Parathyroid adenoma (tissue), 2 donors: ENCODE measurements at regions not wholly inside any gene's neighbourhood (a gene's known extent, or its start where the extent isn't known, plus 50 kb on each side); places are given as distances from the start of the nearest gene placed in this dataset.

Experiments
- H2AFZ ChIP-seq: fragments of 300-600 bp; sonication (generic); one replicate; pipeline ENCODE4 v1.7.0; 2017; ENCODE audit warnings: antibody characterized with exemption, mild to moderate bottlenecking
- H3K27ac ChIP-seq: fragments of 300-600 bp; sonication (generic); one replicate; pipeline ENCODE4 v1.7.0; 2017
- H3K27me3 ChIP-seq: fragments of 300-600 bp; sonication (generic); one replicate; pipeline ENCODE4 v1.7.0; 2017; ENCODE audit warnings: low read length; ENCODE audit not compliant: control insufficient read depth, insufficient read depth
- H3K36me3 ChIP-seq: fragments of 300-600 bp; sonication (generic); one replicate; pipeline ENCODE4 v1.7.0; 2017; ENCODE audit warnings: low read length; ENCODE audit not compliant: control insufficient read depth, insufficient read depth
- H3K4me1 ChIP-seq: fragments of 300-600 bp; sonication (generic); one replicate; pipeline ENCODE4 v1.7.0; 2017; ENCODE audit warnings: control low read depth
- H3K4me2 ChIP-seq: fragments of 300-600 bp; sonication (generic); one replicate; pipeline ENCODE4 v1.7.0; 2017; ENCODE audit warnings: low read length
- H3K4me3 ChIP-seq: fragments of 300-600 bp; sonication (generic); one replicate; pipeline ENCODE4 v1.7.0; 2017; ENCODE audit warnings: low read depth, low read length
- H3K79me2 ChIP-seq: fragments of 300-600 bp; sonication (generic); one replicate; pipeline ENCODE4 v1.7.0; 2017; ENCODE audit warnings: control low read depth
- H3K9ac ChIP-seq: fragments of 300-600 bp; sonication (generic); one replicate; pipeline ENCODE4 v1.7.0; 2017; ENCODE audit warnings: mild to moderate bottlenecking
- H3K9me3 ChIP-seq: fragments of 300-600 bp; sonication (generic); one replicate; pipeline ENCODE4 v1.7.0; 2017; ENCODE audit warnings: low read length; ENCODE audit not compliant: control insufficient read depth
- TF ChIP-seq, protein P1 (sequence below): fragments of 300-600 bp; sonication (generic); IDR thresholded peaks from one replicate; pipeline ENCODE4 v1.7.0; 2017; ENCODE audit warnings: antibody characterized with exemption, mild to moderate bottlenecking
- donor health status: primary hyperparathyroidism.

DNA sequence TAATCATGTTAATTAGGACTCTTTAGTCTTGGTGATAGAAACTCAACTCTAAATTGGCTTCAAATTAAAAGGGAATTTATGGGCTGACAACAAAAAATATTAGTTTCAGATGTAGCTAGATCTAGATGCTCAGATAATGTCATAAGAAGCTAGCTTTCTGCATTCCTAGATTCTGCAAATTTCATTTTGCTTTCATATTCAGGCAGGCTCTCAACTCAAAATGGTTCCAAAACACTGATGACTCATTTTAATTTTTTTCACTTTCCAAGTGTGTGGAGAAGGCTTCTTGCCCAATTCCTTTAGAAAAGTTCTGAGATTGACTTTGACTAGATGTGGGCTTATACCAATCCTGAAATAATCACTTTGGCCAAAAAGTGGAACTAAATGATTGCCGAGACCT, 236.7 kb upstream of the GOT2 start:
- H3K9ac ChIP-seq, result no peak overlapping the region
- TF ChIP-seq, protein P1, sequence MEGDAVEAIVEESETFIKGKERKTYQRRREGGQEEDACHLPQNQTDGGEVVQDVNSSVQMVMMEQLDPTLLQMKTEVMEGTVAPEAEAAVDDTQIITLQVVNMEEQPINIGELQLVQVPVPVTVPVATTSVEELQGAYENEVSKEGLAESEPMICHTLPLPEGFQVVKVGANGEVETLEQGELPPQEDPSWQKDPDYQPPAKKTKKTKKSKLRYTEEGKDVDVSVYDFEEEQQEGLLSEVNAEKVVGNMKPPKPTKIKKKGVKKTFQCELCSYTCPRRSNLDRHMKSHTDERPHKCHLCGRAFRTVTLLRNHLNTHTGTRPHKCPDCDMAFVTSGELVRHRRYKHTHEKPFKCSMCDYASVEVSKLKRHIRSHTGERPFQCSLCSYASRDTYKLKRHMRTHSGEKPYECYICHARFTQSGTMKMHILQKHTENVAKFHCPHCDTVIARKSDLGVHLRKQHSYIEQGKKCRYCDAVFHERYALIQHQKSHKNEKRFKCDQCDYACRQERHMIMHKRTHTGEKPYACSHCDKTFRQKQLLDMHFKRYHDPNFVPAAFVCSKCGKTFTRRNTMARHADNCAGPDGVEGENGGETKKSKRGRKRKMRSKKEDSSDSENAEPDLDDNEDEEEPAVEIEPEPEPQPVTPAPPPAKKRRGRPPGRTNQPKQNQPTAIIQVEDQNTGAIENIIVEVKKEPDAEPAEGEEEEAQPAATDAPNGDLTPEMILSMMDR, result no peak
- no peaks in the 10 kb centered on the region for H3K4me1 ChIP-seq
- H3K79me2 ChIP-seq, result no peaks in the 10 kb centered on the region
- H3K27ac ChIP-seq, result no peak overlapping the region
- H3K4me2 ChIP-seq, result no peak overlapping the region
- no peaks in the 10 kb centered on the region for H3K36me3 ChIP-seq
- H3K27me3 ChIP-seq, result no peaks in the 10 kb centered on the region
- no peak overlapping the region for H2AFZ ChIP-seq
- H3K9me3 ChIP-seq, result no peaks in the 10 kb centered on the region
- no peak overlapping the region for H3K4me3 ChIP-seq

DNA sequence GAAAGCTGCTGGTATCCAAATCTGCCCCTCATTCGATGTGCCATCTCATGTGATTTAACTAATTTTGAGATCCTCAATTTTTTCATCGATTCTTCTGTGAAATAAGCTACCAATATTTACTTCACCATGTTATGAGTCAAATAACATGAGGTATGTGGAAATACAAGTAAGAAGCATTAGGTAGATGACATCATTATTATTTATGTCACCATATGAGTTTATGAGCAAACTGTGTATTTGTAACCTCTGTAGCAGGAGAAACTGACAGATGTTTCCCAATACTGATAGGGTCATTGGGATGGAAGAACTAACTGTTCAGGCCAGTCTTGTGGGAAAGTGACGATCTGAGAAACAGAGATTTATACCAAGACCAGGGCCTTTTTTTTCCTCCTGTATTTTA, 229.4 kb upstream of the GOT2 start:
- no peak overlapping the region for H2AFZ ChIP-seq
- no peaks in the 10 kb centered on the region for H3K36me3 ChIP-seq
- TF ChIP-seq, protein P1, result no peak
- H3K9me3 ChIP-seq, result no peaks in the 10 kb centered on the region
- no peak overlapping the region for H3K27ac ChIP-seq
- H3K4me1 ChIP-seq, result no peaks in the 10 kb centered on the region
- no peak overlapping the region for H3K4me2 ChIP-seq
- no peaks in the 10 kb centered on the region for H3K27me3 ChIP-seq
- H3K4me3 ChIP-seq, result no peak overlapping the region
- H3K79me2 ChIP-seq, result no peaks in the 10 kb centered on the region
- no peak overlapping the region for H3K9ac ChIP-seq

DNA sequence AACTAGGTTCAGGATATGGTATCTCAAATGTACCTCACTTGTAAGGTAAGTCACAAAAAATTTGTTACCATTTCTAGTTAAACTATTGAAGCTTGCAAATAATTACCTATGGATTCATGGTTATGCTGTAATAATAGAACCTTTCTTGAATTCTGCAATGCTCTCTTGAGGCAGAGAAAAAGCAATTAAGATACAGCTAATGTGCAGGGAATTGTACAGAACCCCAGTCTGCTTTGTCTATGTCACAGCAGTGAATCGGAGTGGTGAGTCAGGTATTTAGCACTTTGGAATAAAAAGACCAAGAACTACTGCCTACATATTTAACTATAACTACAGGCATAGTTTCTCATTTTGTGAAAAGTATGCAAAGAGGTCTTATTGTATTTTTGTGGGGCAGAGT, 228.7 kb upstream of the GOT2 start:
- TF ChIP-seq, protein P1, result no peak
- H3K4me3 ChIP-seq, result no peak overlapping the region
- H3K36me3 ChIP-seq, result no peaks in the 10 kb centered on the region
- H3K9me3 ChIP-seq, result no peaks in the 10 kb centered on the region
- no peaks in the 10 kb centered on the region for H3K4me1 ChIP-seq
- H2AFZ ChIP-seq, result no peak overlapping the region
- H3K27ac ChIP-seq, result no peak overlapping the region
- H3K4me2 ChIP-seq, result no peak overlapping the region
- H3K27me3 ChIP-seq, result no peaks in the 10 kb centered on the region
- no peaks in the 10 kb centered on the region for H3K79me2 ChIP-seq
- H3K9ac ChIP-seq, result no peak overlapping the region

DNA sequence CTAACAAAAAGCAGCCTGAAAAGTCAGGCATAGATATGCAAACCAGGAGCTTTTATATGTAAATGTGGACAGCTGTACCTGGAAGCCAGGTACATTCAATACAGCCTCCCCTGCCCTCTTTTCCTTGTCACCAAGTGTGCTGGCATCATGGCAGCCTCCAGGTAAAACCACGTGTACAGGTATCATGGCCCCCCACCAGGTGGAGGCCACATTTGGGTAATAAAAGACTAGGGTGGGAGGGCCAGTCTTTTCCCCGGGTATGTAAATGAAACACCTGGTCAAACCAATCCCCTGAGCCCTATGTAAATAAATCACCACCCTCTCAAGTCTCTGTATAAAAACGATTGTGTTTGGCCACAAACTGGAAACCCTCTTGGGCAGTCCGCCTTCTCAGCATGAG, 226.4 kb upstream of the GOT2 start:
- Histone ChIP-seq H3K4me1 (no peaks in the 10 kb centered on the region), H3K4me3 (no peak overlapping the region), H3K4me2 (no peak overlapping the region), H3K9me3 (no peaks in the 10 kb centered on the region), H2AFZ (no peak overlapping the region), H3K27me3 (no peaks in the 10 kb centered on the region), H3K79me2 (no peaks in the 10 kb centered on the region), H3K9ac (no peak overlapping the region), H3K27ac (no peak overlapping the region), H3K36me3 (no peaks in the 10 kb centered on the region)
- TF ChIP-seq, protein P1, result no peak

DNA sequence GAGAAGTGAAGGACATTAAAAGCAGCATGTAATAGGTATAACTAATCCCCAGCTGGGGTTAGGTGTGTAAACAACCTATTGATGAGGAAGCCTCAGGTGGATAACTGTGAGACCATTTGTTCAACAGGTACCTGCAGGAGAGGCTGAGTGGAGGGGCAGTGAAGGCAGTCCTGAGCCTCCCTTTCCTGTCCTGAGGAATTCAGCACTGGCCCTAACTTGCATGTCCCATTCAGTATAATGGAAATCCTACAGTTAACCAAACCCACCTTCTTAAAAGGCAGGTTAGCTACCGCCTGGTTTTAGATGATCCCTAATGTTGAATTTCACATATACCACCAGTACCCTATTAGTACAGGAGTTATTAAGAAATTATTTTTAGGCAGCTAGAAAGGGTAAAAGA, 225.9 kb upstream of the GOT2 start:
- no peak overlapping the region for H3K9ac ChIP-seq
- H3K79me2 ChIP-seq, result no peaks in the 10 kb centered on the region
- H3K4me3 ChIP-seq, result no peak overlapping the region
- no peak overlapping the region for H3K27ac ChIP-seq
- H3K9me3 ChIP-seq, result no peaks in the 10 kb centered on the region
- H3K4me1 ChIP-seq, result no peaks in the 10 kb centered on the region
- TF ChIP-seq, protein P1, result no peak
- H3K36me3 ChIP-seq, result no peaks in the 10 kb centered on the region
- no peak overlapping the region for H2AFZ ChIP-seq
- H3K27me3 ChIP-seq, result no peaks in the 10 kb centered on the region
- no peak overlapping the region for H3K4me2 ChIP-seq
